NCI-H2107 (cell line): ENCODE measurements at regions not wholly inside any gene's neighbourhood (a gene's known extent, or its start where the extent isn't known, plus 50 kb on each side); places are given as distances from the start of the nearest gene placed in this dataset.
"Not testable (repeated sequence)": the region's sequence is repeated elsewhere in the genome, so short reads cannot be mapped to it uniquely, and the experiment has no call there.

Experiments
- DNase-seq: peaks from one replicate; lab custom pipeline; 2025; lab: John Stamatoyannopoulos, UW

GRCh38 chr16:51853586-51853985 is 693.4 kb downstream of the TOX3 start:
- DNase-seq = no peak

GRCh38 chr16:51852892-51853291 is 694.1 kb downstream of the TOX3 start:
- no peak for DNase-seq

- no peak for DNase-seq
Measured at GRCh38 chr16:51851111-51851510, 695.8 kb downstream of the TOX3 start.

- DNase-seq = no peak
Measured at GRCh38 chr16:51849715-51850114, 697.2 kb downstream of the TOX3 start.

GRCh38 chr16:51845586-51846305 is 694.7 kb upstream of the SALL1 start:
- no peak for DNase-seq

- no peak for DNase-seq
Measured at GRCh38 chr16:51839727-51840462, 688.8 kb upstream of the SALL1 start.

- DNase-seq = no peak
Measured at GRCh38 chr16:51834794-51835193, 683.7 kb upstream of the SALL1 start.

GRCh38 chr16:51834133-51834532 is 683.1 kb upstream of the SALL1 start:
- DNase-seq = no peak

GRCh38 chr16:51831595-51832367 is 680.7 kb upstream of the SALL1 start:
- no peak for DNase-seq

GRCh38 chr16:51831034-51831433 is 680.0 kb upstream of the SALL1 start:
- DNase-seq = not testable (repeated sequence)

GRCh38 chr16:51825779-51826178 is 674.7 kb upstream of the SALL1 start:
- no peak for DNase-seq

- DNase-seq = no peak
Measured at GRCh38 chr16:51822471-51822870, 671.4 kb upstream of the SALL1 start.

GRCh38 chr16:51821527-51821926 is 670.5 kb upstream of the SALL1 start:
- DNase-seq = no peak

GRCh38 chr16:51820176-51820575 is 669.1 kb upstream of the SALL1 start:
- DNase-seq = no peak

GRCh38 chr16:51818342-51818944 is 667.4 kb upstream of the SALL1 start:
- DNase-seq = no peak

- no peak for DNase-seq
Measured at GRCh38 chr16:51816929-51817328, 665.9 kb upstream of the SALL1 start.

- DNase-seq = no peak
Measured at GRCh38 chr16:51815523-51815922, 664.5 kb upstream of the SALL1 start.

- no peak for DNase-seq
Measured at GRCh38 chr16:51814617-51815016, 663.5 kb upstream of the SALL1 start.

GRCh38 chr16:51813609-51814008 is 662.5 kb upstream of the SALL1 start:
- no peak for DNase-seq

GRCh38 chr16:51812945-51813344 is 661.9 kb upstream of the SALL1 start:
- no peak for DNase-seq

GRCh38 chr16:51807551-51807950 is 656.5 kb upstream of the SALL1 start:
- DNase-seq = no peak

GRCh38 chr16:51801635-51802034 is 650.6 kb upstream of the SALL1 start:
- DNase-seq = no peak
